Ovary (tissue), 7 donors: ENCODE measurements at regions not wholly inside any gene's neighbourhood (a gene's known extent, or its start where the extent isn't known, plus 50 kb on each side); places are given as distances from the start of the nearest gene placed in this dataset.

Source experiments
- DNase-seq, 5 donors: peaks; one replicate each; pipeline ENCODE4 v3.0.0-alpha.2; 2019 to 2020
- H3K27ac ChIP-seq, 2 donors: fragments of 200-600 bp; one replicate each; pipeline versions ENCODE4 v1.5.1 to v1.8.0; 2019 to 2022
- H3K27me3 ChIP-seq: fragments of 200-600 bp; one replicate; pipeline ENCODE4 v1.8.0; 2022
- H3K36me3 ChIP-seq: fragments of 200-600 bp; sonication (generic); one replicate; pipeline ENCODE4 v1.5.1; 2019
- H3K4me1 ChIP-seq: one replicate; pipeline ENCODE4 v1.8.1; 2013; ENCODE audit warnings: mild to moderate bottlenecking, moderate library complexity; ENCODE audit not compliant: insufficient read depth
- H3K4me3 ChIP-seq: fragments of 200-600 bp; sonication (generic); one replicate; pipeline ENCODE4 v1.5.1; 2017
- H3K9me3 ChIP-seq, 2 donors: fragments of 200-600 bp in 1 of 2; sonication (generic) in 1 of 2; one replicate each; pipeline versions ENCODE4 v1.5.1 to v1.8.1; 2013 to 2019; ENCODE audit warnings: mild to moderate bottlenecking in 1 of 2, moderate library complexity in 1 of 2
- CTCF ChIP-seq, 3 donors: fragments of 450-650 bp in 2 of 3; fragments of 200-600 bp in 1 of 3; IDR thresholded peaks; one replicate each; pipeline versions ENCODE4 v1.5.1 to v1.8.0; 2016 to 2022; ENCODE audit warnings: antibody characterized with exemption in 3 of 3, mild to moderate bottlenecking in 1 of 3
- EP300 ChIP-seq: sonication (generic); formaldehyde crosslinking; IDR thresholded peaks from one replicate; pipeline ENCODE4 v1.6.1; 2017; ENCODE audit warnings: antibody characterized with exemption
- POLR2A ChIP-seq: fragments of 450-650 bp; IDR thresholded peaks from one replicate; pipeline ENCODE4 v1.6.1; 2017; ENCODE audit warnings: antibody characterized with exemption, mild to moderate bottlenecking, moderate library complexity
- WGBS, 3 donors: extraction: QIAGEN DNeasy Blood & Tissue Kit in 1 of 3; methylation state at CpG; one replicate each; pipeline versions ENCODE4 v1.1.5 to v1.1.7; 2013 to 2017; 5-methylcytosine and 5-hydroxymethylcytosine counted together
- intact Hi-C, 4 donors: fragments of 100-400 bp; cut with DNase I; formaldehyde crosslinking; loops; one replicate each; pipeline versions ENCODE4 v1.11.0 to v1.15.1; 2022 to 2023
- donor health status: DM: no; HTN: no; CAD: no; lungs with moderate emphysema.
- donor health status: DM: no; HTN: no; CAD: no.
- donor health status: Bipolar disorder and iron deficiency.
- donor health status: DM: no; HTN: no; CAD: no.
- donor health status: DM: yes; HTN: yes; CAD: no.

DNA sequence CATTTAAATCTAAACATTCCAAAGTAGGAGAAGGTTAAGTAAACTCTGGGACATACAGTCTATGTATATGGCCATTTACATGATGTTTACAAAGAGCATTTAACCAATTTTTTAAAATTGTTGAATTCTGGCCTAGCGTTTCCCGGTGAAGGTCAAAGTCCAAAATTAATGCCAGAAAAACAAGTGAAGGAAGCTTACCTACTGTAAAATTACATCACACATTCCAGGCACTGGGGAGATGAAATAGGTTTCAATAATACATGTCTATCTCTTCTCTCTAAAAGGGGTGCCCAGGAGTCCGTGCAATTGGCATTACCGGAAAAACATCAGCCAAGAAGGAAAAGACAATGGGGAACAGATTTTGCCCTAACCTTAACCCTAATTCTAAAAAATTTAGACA is 358.8 kb downstream of the VPS13C start:
- TF ChIP-seq POLR2A (no peak), CTCF (IDR thresholded peaks at IDR 0.05) (no peak), EP300 (no peak)
- Histone ChIP-seq H3K27me3 (no peaks in the 10 kb centered on the region), H3K4me1 (no peaks in the 10 kb centered on the region), H3K4me3 (no peak overlapping the region), H3K9me3 (no peaks in the 10 kb centered on the region), H3K36me3 (no peaks in the 10 kb centered on the region), H3K27ac (no peak overlapping the region)
- WGBS, 3 donors, result 51 to 77% (median 68%) methylated on average over 4 of the region's 4 CpGs
- intact Hi-C loops, result no loop called here
- DNase-seq, result no peak

- Histone ChIP-seq H3K36me3 (no peaks in the 10 kb centered on the region), H3K27ac (no peak overlapping the region), H3K4me3 (no peak overlapping the region), H3K9me3 (no peaks in the 10 kb centered on the region), H3K27me3 (no peaks in the 10 kb centered on the region), H3K4me1 (no peaks in the 10 kb centered on the region)
- intact Hi-C loops, result no loop called here
- DNase-seq, result no peak
- 41 to 67% (median 43%) methylated on average over 6 of the region's 6 CpGs for WGBS, 3 donors
- no peak for TF ChIP-seq CTCF (IDR thresholded peaks at IDR 0.05)
- no peak for TF ChIP-seq EP300
- no peak for TF ChIP-seq POLR2A
Measured at GRCh38 chr15:61700803-61701202, 359.4 kb downstream of the VPS13C start.

- Histone ChIP-seq H3K27ac (no peak overlapping the region), H3K9me3 (no peaks in the 10 kb centered on the region), H3K4me1 (no peaks in the 10 kb centered on the region), H3K27me3 (no peaks in the 10 kb centered on the region), H3K4me3 (no peak overlapping the region), H3K36me3 (no peaks in the 10 kb centered on the region)
- TF ChIP-seq EP300, result no peak
- TF ChIP-seq CTCF (IDR thresholded peaks at IDR 0.05), result no peak
- TF ChIP-seq POLR2A, result no peak
- intact Hi-C loops, result no loop called here
- 90 to 94% (median 91%) methylated on average over 2 of the region's 2 CpGs for WGBS, 3 donors
- no peak for DNase-seq
Measured at GRCh38 chr15:61697796-61698195, 362.5 kb downstream of the VPS13C start.

DNA sequence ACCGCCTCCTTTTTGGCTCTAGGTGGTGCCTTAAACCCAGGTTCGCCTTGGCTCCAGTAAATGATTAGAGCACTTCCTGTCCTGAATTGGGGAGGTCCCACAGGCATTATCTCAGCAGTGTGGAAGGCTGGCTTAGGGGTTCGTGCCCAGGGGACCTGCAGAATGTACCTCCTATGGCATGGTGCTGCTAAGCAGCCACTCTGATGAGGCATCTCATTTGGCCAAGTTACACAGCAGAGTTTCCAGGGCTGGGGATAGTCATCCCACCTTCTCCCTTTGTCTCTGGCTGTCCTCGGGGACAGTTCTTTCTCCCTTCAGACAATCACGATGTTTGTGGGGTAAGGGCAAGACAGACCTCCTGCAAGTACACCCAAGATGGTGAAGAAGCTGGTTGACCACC is 371.2 kb downstream of the VPS13C start:
- DNase-seq, result no peak

More for the DNA sequence above, 371.2 kb downstream of the VPS13C start:
- H3K9me3 ChIP-seq, result no peaks in the 10 kb centered on the region
- no peaks in the 10 kb centered on the region for H3K4me1 ChIP-seq
- no peak overlapping the region for H3K4me3 ChIP-seq
- TF ChIP-seq POLR2A (no peak), EP300 (no peak), CTCF (IDR thresholded peaks at IDR 0.05) (no peak)
- H3K27me3 ChIP-seq, result no peaks in the 10 kb centered on the region
- H3K27ac ChIP-seq, result no peak overlapping the region
- 87 to 95% (median 88%) methylated on average over 5 of the region's 5 CpGs for WGBS, 3 donors
- intact Hi-C loops, result no loop called here
- H3K36me3 ChIP-seq, result no peaks in the 10 kb centered on the region
